ENCODE measurements at regions not wholly inside any gene's neighbourhood (a gene's known extent, or its start where the extent isn't known, plus 50 kb on each side); places are given as distances from the start of the nearest gene placed in this dataset.

- H3K4me3 ChIP-seq (ENCODE audit: low read length), result no peak overlapping the region
- peaks cover 3% of the 10 kb centered on the region for H3K36me3 ChIP-seq (ENCODE audit: control insufficient read depth, insufficient read depth, low read length)
- H3K27ac Mint-ChIP-seq, result no peak overlapping the region
- H3K4me1 Mint-ChIP-seq, result peaks cover 0 to 5% of the 10 kb centered on the region in 2 donors
- no peak overlapping the region for H3K27ac ChIP-seq (ENCODE audit: low read length)
- H3K9me3 ChIP-seq (ENCODE audit: control insufficient read depth, insufficient read depth, low read length), result no peaks in the 10 kb centered on the region
- DNase-seq (no peak), ATAC-seq (no peak)
- no peaks in the 10 kb centered on the region for H3K36me3 Mint-ChIP-seq
- intact Hi-C loops (cut with micrococcal nuclease), result no loop called here
- H3K9me3 Mint-ChIP-seq, result no peaks in the 10 kb centered on the region
- 91% methylated on average over 12 of the region's 12 CpGs for whole genome bisulfite sequencing (ENCODE audit: insufficient coverage)
- no peak overlapping the region for H3K4me3 Mint-ChIP-seq
- no peak for TF ChIP-seq CTCF (IDR thresholded peaks at IDR 0.05)
- H3K27me3 ChIP-seq (ENCODE audit: control insufficient read depth, insufficient read depth, low read length), result no peaks in the 10 kb centered on the region
- H3K27me3 Mint-ChIP-seq (ENCODE audit: low read depth in 2 of 2), result no peaks in the 10 kb centered on the region
- H3K4me1 ChIP-seq (ENCODE audit: control insufficient read depth, insufficient read depth, low read length), result no peaks in the 10 kb centered on the region
Observed at GRCh38 chr22:49592780-49593501, 234.7 kb downstream of the BRD1 start.

GRCh38 chr22:49590851-49591445 is 236.7 kb downstream of the BRD1 start:
- no peaks in the 10 kb centered on the region for H3K27me3 ChIP-seq (ENCODE audit: control insufficient read depth, insufficient read depth, low read length)
- Mint-ChIP-seq H3K4me1 (peaks cover 5 to 12% of the 10 kb centered on the region in 2 donors), H3K27ac (no peak overlapping the region), H3K27me3 (ENCODE audit: low read depth in 2 of 2) (no peaks in the 10 kb centered on the region), H3K36me3 (no peaks in the 10 kb centered on the region), H3K9me3 (no peaks in the 10 kb centered on the region), H3K4me3 (no peak overlapping the region)
- H3K9me3 ChIP-seq (ENCODE audit: control insufficient read depth, insufficient read depth, low read length), result no peaks in the 10 kb centered on the region
- ATAC-seq, result no peak
- 87% methylated on average over 17 of the region's 17 CpGs for WGBS (ENCODE audit: insufficient coverage)
- no peak overlapping the region for H3K27ac ChIP-seq (ENCODE audit: low read length)
- H3K4me1 ChIP-seq (ENCODE audit: control insufficient read depth, insufficient read depth, low read length), result no peaks in the 10 kb centered on the region
- intact Hi-C loops (cut with micrococcal nuclease), result no loop called here
- H3K36me3 ChIP-seq (ENCODE audit: control insufficient read depth, insufficient read depth, low read length), result peaks cover 3% of the 10 kb centered on the region
- DNase-seq, result no peak
- H3K4me3 ChIP-seq (ENCODE audit: low read length), result no peak overlapping the region
- TF ChIP-seq CTCF (IDR thresholded peaks at IDR 0.05), result no peak

- no peaks in the 10 kb centered on the region for H3K9me3 ChIP-seq (ENCODE audit: control insufficient read depth, insufficient read depth, low read length)
- DNase-seq, result no peak
- no peak overlapping the region for H3K4me3 ChIP-seq (ENCODE audit: low read length)
- H3K36me3 ChIP-seq (ENCODE audit: control insufficient read depth, insufficient read depth, low read length), result peaks cover 3% of the 10 kb centered on the region
- no peak for TF ChIP-seq CTCF (IDR thresholded peaks at IDR 0.05)
- Mint-ChIP-seq H3K4me1 (peaks cover 5 to 13% of the 10 kb centered on the region in 2 donors), H3K27me3 (ENCODE audit: low read depth in 2 of 2) (no peaks in the 10 kb centered on the region), H3K36me3 (no peaks in the 10 kb centered on the region), H3K9me3 (no peaks in the 10 kb centered on the region), H3K4me3 (no peak overlapping the region), H3K27ac (no peak overlapping the region)
- no peak overlapping the region for H3K27ac ChIP-seq (ENCODE audit: low read length)
- H3K4me1 ChIP-seq (ENCODE audit: control insufficient read depth, insufficient read depth, low read length), result no peaks in the 10 kb centered on the region
- no peaks in the 10 kb centered on the region for H3K27me3 ChIP-seq (ENCODE audit: control insufficient read depth, insufficient read depth, low read length)
- intact Hi-C loops (cut with micrococcal nuclease), result no loop called here
- no peak for ATAC-seq
- 92% methylated on average over 17 of the region's 17 CpGs for WGBS (ENCODE audit: insufficient coverage)
Observed at GRCh38 chr22:49590381-49590780, 237.3 kb downstream of the BRD1 start.
